GM12878 (cell line): ENCODE measurements at regions not wholly inside any gene's neighbourhood (a gene's known extent, or its start where the extent isn't known, plus 50 kb on each side); places are given as distances from the start of the nearest gene placed in this dataset.
A peak's percentile ranks its signal among the peaks of the same experiment; 100 is the strongest.

Source experiments
- EED ChIP-seq: sonication (generic); IDR thresholded peaks from 2 replicates; pipeline ENCODE4 v1.6.1; 2016; ENCODE audit warnings: antibody characterized with exemption, low read depth
- EGR1 ChIP-seq, 2 experiments: IDR thresholded peaks; 1 replicate in 1 of 2; 2 replicates in 1 of 2; pipeline ENCODE4 v1.6.1; 2011 to 2012; ENCODE audit warnings: low read depth in 2 of 2, low read length in 2 of 2, borderline replicate concordance in 1 of 2, mild to moderate bottlenecking in 1 of 2, moderate library complexity in 1 of 2
- EP300 ChIP-seq, 2 experiments: fragments of 150-350 bp in 1 of 2; IDR thresholded peaks; 2 replicates each; pipeline ENCODE4 v1.6.1; 2011 to 2012; ENCODE audit warnings: low read depth in 2 of 2, low read length in 2 of 2, borderline replicate concordance in 1 of 2, improper control_type of control experiment in 1 of 2, inconsistent platforms in 1 of 2; ENCODE audit not compliant: control insufficient read depth in 1 of 2
- IRF4 ChIP-seq: IDR thresholded peaks from 2 replicates; pipeline ENCODE4 v1.6.1; 2011; ENCODE audit warnings: low read depth, low read length
- JUNB ChIP-seq: IDR thresholded peaks from 2 replicates; pipeline ENCODE4 v1.6.1; 2016; ENCODE audit warnings: antibody characterized with exemption, mild to moderate bottlenecking
- LARP7 ChIP-seq: fragments of 450-650 bp; IDR thresholded peaks from 2 replicates; pipeline ENCODE4 v1.6.1; 2017; ENCODE audit warnings: mild to moderate bottlenecking
- MEF2A ChIP-seq: IDR thresholded peaks from 2 replicates; pipeline ENCODE4 v1.6.1; 2011; ENCODE audit warnings: low read depth, mild to moderate bottlenecking, low read length, moderate library complexity; ENCODE audit not compliant: insufficient read depth
- MEF2B ChIP-seq: fragments of 450-650 bp; IDR thresholded peaks from 2 replicates; pipeline ENCODE4 v1.6.1; 2018; ENCODE audit warnings: mild to moderate bottlenecking, moderate library complexity; ENCODE audit not compliant: partially characterized antibody, poor library complexity, severe bottlenecking
- NFYB ChIP-seq: IDR thresholded peaks from 2 replicates; pipeline ENCODE4 v1.6.1; 2011; ENCODE audit warnings: low read depth, mild to moderate bottlenecking, low read length, improper control_type of control experiment, moderate library complexity; ENCODE audit not compliant: insufficient read depth
- RCOR1 ChIP-seq: conservative IDR thresholded peaks from 2 replicates; pipeline ENCODE4 v1.6.1; 2012; ENCODE audit warnings: low read depth, low read length, improper control_type of control experiment
- SIX5 ChIP-seq: IDR thresholded peaks from 2 replicates; pipeline ENCODE4 v1.6.1; 2011; ENCODE audit warnings: mild to moderate bottlenecking, low read depth, low read length, moderate library complexity; ENCODE audit not compliant: severe bottlenecking
- SKIL ChIP-seq: fragments of 450-650 bp; IDR thresholded peaks from 2 replicates; pipeline ENCODE4 v1.6.1; 2017; ENCODE audit warnings: mild to moderate bottlenecking, low read depth, inconsistent platforms; ENCODE audit not compliant: poor library complexity, severe bottlenecking
- SUPT20H ChIP-seq: IDR thresholded peaks from 2 replicates; pipeline ENCODE4 v1.6.1; 2011; ENCODE audit warnings: low read depth, mild to moderate bottlenecking, low read length, moderate library complexity, borderline replicate concordance; ENCODE audit not compliant: control insufficient read depth
- TAF1 ChIP-seq: IDR thresholded peaks from 2 replicates; pipeline ENCODE4 v1.6.1; 2011; ENCODE audit warnings: mild to moderate bottlenecking, low read depth, low read length, borderline replicate concordance
- TARDBP ChIP-seq: IDR thresholded peaks from 2 replicates; pipeline ENCODE4 v1.6.1; 2016; ENCODE audit warnings: borderline replicate concordance

GRCh38 chrX:87900320-87900908 lies 382.8 kb downstream of the KLHL4 start (continued):
- TF ChIP-seq SKIL (peak; percentile 36), NFYB (no peak), SUPT20H (no peak), EGR1 (IDR thresholded peaks at IDR 0.05; ENCODE audit: borderline replicate concordance in 1 of 2, low read depth in 2 of 2, low read length in 2 of 2) (no peak), EP300 (IDR thresholded peaks at IDR 0.05; ENCODE audit: borderline replicate concordance in 1 of 2, control insufficient read depth in 1 of 2, low read depth in 2 of 2, low read length in 2 of 2) (peak in 1 of 2 experiments; percentile 56; a peak in 1 of 4 replicates), JUNB (peak; percentile 81), SIX5 (no peak), IRF4 (no peak), LARP7 (peak; percentile 58; the same call in 1 of the 2 replicates), MEF2B (peak; percentile 56), RCOR1 (no peak), TAF1 (no peak), TARDBP (no peak), MEF2A (peak; percentile 62; the same call in 1 of the 2 replicates), EED (no peak)
